ENCODE measurements at regions not wholly inside any gene's neighbourhood (a gene's known extent, or its start where the extent isn't known, plus 50 kb on each side); places are given as distances from the start of the nearest gene placed in this dataset.

- TF ChIP-seq CTCF (IDR thresholded peaks at IDR 0.05 in 4 of 5, conservative IDR thresholded peaks at IDR 0.05 in 1 of 5) (no peak), POLR2A (IDR thresholded peaks at IDR 0.05) (no peak)
Observed at GRCh38 chr4:12978310-12978709, 505.8 kb downstream of the RAB28 start.
